ENCODE measurements at regions not wholly inside any gene's neighbourhood (a gene's known extent, or its start where the extent isn't known, plus 50 kb on each side); places are given as distances from the start of the nearest gene placed in this dataset.

- no peak for DNase-seq (ENCODE audit: low read depth in 2 of 2)
These were observed 201.4 kb downstream of the ZNF462 start for GRCh38 chr9:107064378-107064777.

- DNase-seq (ENCODE audit: low read depth in 2 of 2): no peak
These were observed 202.6 kb downstream of the ZNF462 start for GRCh38 chr9:107065549-107065948.

GRCh38 chr9:107067739-107068416 is 204.9 kb downstream of the ZNF462 start:
- no peak for DNase-seq (ENCODE audit: low read depth in 2 of 2)

GRCh38 chr9:107068581-107068980 is 205.6 kb downstream of the ZNF462 start:
- DNase-seq (ENCODE audit: low read depth in 2 of 2): no peak

- DNase-seq (ENCODE audit: low read depth in 2 of 2): no peak
These were observed 207.6 kb downstream of the ZNF462 start for GRCh38 chr9:107070586-107070985.

GRCh38 chr9:107078061-107078460 is 205.0 kb upstream of the RAD23B start:
- DNase-seq (ENCODE audit: low read depth in 2 of 2): no peak

GRCh38 chr9:107079589-107079988 is 203.5 kb upstream of the RAD23B start:
- DNase-seq (ENCODE audit: low read depth in 2 of 2): no peak

- DNase-seq (ENCODE audit: low read depth in 2 of 2): no peak
These were observed 202.9 kb upstream of the RAD23B start for GRCh38 chr9:107080130-107080529.

- no peak for DNase-seq (ENCODE audit: low read depth in 2 of 2)
These were observed 196.6 kb upstream of the RAD23B start for GRCh38 chr9:107086460-107086859.

GRCh38 chr9:107087222-107087621 is 195.9 kb upstream of the RAD23B start:
- no peak for DNase-seq (ENCODE audit: low read depth in 2 of 2)

- no peak for DNase-seq (ENCODE audit: low read depth in 2 of 2)
These were observed 192.9 kb upstream of the RAD23B start for GRCh38 chr9:107090218-107090617.

- DNase-seq (ENCODE audit: low read depth in 2 of 2): no peak
These were observed 189.6 kb upstream of the RAD23B start for GRCh38 chr9:107093365-107094060.

GRCh38 chr9:107094370-107094769 is 188.7 kb upstream of the RAD23B start:
- no peak for DNase-seq (ENCODE audit: low read depth in 2 of 2)

GRCh38 chr9:107100591-107100990 is 182.5 kb upstream of the RAD23B start:
- DNase-seq (ENCODE audit: low read depth in 2 of 2): no peak

GRCh38 chr9:107102011-107102410 is 181.1 kb upstream of the RAD23B start:
- no peak for DNase-seq (ENCODE audit: low read depth in 2 of 2)

- no peak for DNase-seq (ENCODE audit: low read depth in 2 of 2)
These were observed 179.5 kb upstream of the RAD23B start for GRCh38 chr9:107103621-107104020.

- DNase-seq (ENCODE audit: low read depth in 2 of 2): no peak
These were observed 177.3 kb upstream of the RAD23B start for GRCh38 chr9:107105784-107106183.

GRCh38 chr9:107106416-107106815 is 176.7 kb upstream of the RAD23B start:
- no peak for DNase-seq (ENCODE audit: low read depth in 2 of 2)

GRCh38 chr9:107108342-107109130 is 174.5 kb upstream of the RAD23B start:
- no peak for DNase-seq (ENCODE audit: low read depth in 2 of 2)

GRCh38 chr9:107109324-107109723 is 173.8 kb upstream of the RAD23B start:
- no peak for DNase-seq (ENCODE audit: low read depth in 2 of 2)

- DNase-seq (ENCODE audit: low read depth in 2 of 2): no peak
These were observed 172.9 kb upstream of the RAD23B start for GRCh38 chr9:107110153-107110552.

GRCh38 chr9:107112707-107113243 is 170.3 kb upstream of the RAD23B start:
- no peak for DNase-seq (ENCODE audit: low read depth in 2 of 2)

Data from stimulated activated CD4-positive, alpha-beta T cell treated with anti-CD3 and anti-CD28 coated beads, Interleukin-4, amount 100 ng/mL, for 48 hours (primary cell).